ENCODE measurements at regions not wholly inside any gene's neighbourhood (a gene's known extent, or its start where the extent isn't known, plus 50 kb on each side); places are given as distances from the start of the nearest gene placed in this dataset.

DNA sequence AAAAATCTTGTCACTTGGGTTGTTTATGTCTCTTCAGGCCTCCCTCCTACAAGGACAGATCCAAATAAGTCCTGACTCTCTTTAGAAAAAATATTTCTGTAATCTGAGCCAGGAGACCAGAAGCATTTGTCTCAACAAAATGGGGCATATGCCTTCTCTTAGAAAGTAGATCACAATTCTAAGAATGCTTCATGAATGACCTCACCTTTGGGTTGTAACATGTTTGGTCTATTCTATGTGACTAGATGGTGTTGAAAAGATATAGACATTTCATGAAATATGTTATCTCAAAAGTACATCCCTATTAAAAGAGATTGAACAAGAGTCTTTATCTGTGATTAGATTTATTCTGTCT is 159.0 kb upstream of the SETBP1 start:
- DNase-seq = no peak

DNA sequence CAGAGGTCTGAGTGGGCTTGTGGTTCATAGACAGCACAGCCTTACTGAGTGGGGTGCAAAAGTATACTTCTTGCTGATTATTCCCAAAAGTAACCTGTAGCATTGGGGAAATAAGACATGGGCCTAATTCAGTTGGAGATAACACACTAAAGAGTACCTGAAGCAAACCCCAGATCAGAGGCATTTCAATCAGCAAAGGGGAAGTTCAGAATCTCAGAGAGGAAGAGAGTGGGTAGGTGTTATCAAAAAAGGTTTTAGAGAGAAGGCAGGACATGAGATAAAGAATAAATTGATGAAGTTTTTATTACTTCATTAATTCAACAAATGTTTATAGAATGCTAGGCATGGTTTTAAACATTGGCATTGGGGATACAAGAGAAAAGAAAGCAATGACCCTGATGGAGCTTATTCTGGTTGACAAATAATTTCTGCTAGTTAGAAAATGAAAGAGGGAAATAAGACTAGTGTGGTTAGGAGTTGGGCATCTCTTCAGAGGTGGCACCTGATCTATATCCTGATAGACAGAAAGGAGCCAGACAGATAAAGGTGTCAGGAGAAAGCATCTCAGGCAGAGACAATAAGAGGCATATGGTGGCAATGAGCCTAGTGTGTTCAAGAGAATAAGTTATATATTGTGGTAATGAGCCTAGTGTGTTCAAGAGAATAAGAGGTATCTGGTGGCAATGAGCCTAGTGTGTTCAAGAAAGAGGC is 153.8 kb upstream of the SETBP1 start:
- no peak for DNase-seq

DNA sequence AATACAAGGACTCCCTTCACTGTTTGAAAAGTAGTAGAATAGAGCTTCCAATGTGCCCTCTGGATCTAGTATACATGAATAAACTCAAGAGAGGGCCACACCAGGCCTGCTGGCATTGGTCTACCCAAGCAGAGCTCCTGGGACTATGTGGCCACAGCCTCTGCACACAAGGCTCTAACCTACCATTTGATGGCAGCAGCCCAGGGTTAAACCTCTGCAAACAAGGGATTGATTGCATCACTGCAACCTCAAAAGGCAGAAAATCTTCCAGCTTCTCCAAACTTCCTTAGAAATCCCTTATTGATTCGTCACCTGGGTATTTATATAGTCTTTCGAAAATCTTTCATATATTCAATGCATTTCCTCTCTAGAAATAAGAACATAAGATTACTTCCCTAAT is 147.6 kb upstream of the SETBP1 start:
- DNase-seq = no peak

DNA sequence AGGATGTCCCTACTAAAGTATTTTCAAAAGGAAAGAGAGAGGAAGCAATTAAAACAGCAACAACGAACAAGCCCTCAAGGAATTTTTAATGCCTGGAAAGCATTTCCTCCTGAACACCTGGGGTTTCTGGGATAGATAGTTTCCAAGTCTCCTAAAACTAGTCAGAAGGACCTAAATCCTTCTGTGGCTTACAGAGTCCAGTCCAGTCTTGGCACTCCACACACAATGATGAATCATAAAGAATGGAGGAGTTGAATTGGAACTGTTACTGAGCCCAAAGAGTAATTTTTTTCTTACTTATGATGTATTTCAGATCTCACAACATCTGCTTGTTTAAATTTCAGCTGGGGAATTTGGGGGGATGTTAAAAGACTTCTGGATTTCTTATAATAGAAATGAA is 144.6 kb upstream of the SETBP1 start:
- DNase-seq = no peak

DNA sequence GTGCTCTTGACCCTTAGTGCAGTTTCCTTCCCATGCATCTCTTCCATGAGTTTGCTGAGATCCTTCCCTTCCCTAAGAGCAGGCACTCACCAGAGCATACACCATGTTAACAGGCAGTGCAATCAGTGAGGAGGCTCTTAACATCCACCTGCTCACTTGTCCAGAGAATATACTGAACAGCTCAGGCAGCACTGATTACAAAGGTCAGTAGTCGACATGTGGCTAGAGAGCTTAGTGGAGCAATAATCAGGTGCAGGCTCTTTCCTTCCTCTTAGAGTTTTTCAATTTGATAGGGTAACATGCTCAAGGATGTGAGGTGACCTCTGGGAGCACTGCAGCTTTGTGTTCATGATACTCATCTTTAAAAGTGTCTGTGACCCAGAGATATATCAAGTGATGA is 144.1 kb upstream of the SETBP1 start:
- no peak for DNase-seq

DNA sequence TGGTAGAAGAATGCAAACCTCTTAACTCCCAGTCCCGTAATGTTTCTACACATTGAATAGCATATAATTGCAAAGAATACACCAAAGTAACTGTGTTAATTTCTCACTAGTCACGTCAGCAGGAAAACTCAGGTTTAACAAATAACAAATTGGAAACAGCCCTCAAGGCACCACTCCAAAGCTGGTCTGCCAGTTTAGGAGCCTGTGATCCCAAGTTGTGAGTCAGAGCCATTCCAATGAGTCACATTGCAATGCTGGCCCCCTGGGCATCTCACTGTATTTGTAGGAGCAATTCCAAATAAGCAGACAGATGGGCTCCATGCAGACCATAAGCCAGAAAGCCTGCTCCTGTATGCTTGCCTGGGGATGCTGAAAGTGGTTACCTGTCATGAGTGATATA is 143.2 kb upstream of the SETBP1 start:
- no peak for DNase-seq

DNA sequence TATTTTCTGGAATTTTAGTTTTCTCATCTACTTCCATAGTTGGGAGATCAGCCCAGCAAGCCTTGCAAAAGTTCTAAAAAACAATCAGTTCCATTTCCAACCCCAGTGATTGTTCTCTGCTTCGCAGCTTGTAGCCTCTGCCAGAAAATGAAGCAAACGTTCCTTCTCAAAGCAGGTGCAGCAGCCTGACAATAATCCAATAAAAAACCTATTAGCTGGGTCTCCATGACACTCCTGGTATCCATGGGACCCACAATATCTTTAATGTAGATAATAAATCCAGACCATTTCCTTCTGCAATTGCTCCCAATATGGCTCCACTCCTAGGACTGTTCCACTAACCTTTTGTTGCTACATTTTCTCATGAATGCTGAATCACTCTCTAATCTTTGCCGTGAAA is 140.8 kb upstream of the SETBP1 start:
- no peak for DNase-seq

DNA sequence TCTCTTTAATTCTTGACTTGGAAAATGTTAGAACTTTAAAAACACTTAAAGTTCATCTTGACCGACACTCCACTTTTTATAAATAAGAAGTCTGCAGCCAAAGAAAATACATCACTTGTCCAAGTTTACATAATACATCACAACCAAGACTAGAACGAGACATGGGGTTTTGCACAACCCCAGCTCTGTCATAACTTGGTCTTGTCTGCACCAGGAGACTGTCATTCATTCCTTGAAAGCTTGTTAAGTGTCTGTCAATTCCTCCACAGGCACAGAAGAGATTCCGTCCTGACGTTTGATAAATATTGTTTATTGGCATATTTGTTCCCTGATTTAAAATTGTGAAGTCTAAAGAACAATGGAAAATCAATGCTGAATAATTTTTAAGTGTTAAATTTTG is 139.5 kb upstream of the SETBP1 start:
- no peak for DNase-seq

DNA sequence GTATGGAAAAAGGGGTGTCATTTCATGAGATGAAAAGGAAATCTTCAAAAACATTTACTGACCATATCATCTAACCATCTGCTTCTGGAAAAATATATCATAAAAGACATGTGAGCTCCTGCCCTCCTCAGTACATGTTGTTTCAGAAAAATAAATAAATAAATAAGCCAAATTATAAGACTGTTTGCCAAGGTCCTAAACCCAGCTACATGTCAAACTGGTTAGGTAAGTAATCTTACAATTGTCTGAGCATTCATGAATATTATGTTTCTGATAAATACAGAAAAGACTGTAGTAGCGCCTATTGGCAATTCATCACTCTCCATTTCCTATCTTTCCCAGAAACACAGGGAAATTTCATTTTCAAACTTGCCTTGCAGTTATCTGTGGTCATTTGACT is 138.9 kb upstream of the SETBP1 start:
- no peak for DNase-seq

DNA sequence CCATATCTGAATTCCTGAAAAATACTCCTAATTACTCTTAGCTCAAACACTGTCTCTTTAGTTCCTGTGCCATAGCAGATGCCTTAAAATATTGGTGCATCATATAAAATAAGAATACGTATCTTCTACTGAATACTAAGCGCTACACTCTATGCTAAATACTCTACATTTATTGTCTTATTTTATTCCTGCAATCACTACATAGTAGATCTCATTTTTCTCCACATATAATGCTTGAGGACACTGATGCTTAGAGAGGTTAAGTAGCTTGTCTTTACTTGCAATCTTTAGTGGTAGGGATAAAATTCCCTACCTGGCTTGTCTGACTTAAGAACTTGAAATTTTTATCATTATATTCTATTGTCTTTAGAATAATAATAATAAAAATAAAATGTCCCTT is 137.3 kb upstream of the SETBP1 start:
- no peak for DNase-seq

DNA sequence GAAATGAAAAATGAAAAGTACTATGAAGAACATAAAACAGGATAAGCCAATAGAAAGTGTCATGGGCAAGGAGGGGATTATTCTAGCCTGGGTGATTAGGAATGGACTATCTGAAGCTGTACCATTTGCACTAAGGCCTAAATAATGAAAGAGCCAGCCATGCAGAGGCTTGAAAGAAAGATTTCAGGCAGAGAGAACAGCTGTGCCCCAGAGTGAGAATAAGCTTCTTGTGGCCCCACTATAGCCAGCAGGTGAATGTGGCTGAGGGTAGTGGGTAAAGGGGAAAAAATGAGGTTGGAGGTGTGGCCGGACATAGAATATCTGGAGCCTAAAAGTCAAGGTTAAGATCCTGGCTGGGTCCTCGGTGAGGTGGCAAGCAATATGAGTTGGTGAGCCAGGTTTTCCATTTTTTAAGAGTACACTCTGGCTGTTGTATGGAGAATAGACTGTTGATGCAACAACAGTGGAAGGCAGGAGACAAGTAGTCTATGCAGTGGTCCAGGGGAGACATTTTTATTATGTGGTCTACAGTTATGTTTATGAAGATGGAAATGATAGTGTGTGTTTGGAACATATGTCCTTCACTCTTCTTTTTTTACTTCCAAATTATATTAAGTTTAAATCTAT is 135.2 kb upstream of the SETBP1 start:
- no peak for DNase-seq

DNA sequence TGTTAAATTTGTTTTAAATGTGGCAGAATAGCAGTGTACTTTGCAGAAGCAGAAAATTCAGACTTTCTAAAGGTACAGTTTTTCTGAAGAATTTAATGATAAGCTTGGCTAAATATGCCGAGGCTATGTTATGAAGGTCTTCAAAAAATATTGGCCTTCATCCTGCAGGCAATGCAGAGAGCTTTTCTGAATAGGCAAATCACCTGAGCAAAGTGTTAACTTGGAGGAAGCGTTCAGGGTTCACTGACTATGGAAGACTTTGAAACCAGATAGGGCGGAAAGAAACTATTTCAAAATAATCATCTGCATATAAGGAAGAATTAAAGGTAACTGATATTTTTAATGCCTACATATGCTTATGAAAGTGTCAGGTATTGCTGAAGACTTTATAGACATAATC is 133.7 kb upstream of the SETBP1 start:
- DNase-seq = no peak

DNA sequence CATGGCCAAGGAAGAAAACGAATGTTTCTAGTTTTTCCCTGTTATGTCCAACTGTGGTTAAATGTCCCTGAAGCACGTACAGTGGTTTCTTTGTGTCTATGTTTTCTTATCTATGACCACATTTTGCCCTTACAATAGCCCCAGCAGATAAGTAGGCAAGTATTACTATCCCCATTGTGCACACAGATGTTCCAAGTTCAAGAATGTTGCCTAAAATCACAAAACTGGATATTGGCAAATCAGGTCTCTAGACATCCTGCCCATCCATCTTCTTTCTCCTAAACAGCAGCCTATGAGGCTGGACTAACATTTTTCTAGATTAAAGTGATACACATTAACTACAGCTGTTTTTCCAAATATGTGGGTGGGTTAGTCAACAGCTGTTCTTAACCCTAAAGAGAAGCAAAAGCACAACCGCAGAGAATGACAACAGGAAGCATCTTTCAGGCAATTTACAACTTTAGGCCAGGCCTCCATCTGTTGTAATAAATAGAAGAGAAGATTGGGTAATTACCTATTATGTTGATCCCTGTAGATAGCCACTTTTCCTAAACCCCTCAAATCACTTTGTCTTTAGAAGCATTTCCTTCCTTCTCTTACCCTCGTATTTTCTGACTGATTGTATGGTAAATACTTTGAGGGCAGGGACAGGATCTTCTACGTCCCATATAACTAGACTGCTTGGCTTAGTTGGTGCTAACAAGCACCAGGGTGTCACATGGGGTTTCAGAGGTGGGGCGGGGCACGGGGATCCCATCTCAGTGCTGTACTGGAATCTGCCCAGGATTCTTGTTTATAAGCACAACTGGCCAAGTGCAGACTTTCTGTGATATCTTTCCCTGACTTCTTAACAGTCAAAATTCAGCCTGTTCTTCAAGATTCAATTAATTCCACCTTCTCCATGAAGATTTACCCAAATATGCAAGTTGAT is 132.1 kb upstream of the SETBP1 start:
- DNase-seq = no peak

DNA sequence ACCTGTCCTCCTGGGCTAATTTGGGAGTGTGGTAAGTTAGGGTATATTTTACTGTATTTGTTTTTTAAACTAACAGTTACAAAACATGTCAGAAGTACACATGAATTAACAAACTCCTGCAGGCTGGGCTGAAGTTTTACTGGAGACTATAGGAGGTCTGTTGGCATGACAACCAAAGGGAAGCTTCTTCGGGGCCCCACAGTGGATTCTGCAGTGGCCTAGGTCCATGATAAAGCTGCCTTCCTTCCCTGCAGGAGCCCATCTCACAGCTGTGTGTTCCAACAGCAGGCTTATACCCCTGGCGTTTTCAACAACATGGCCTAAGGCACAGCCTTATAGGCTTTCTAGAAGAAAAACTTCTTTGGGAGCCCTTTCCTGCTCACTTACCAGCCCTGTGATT is 128.0 kb upstream of the SETBP1 start:
- no peak for DNase-seq

DNA sequence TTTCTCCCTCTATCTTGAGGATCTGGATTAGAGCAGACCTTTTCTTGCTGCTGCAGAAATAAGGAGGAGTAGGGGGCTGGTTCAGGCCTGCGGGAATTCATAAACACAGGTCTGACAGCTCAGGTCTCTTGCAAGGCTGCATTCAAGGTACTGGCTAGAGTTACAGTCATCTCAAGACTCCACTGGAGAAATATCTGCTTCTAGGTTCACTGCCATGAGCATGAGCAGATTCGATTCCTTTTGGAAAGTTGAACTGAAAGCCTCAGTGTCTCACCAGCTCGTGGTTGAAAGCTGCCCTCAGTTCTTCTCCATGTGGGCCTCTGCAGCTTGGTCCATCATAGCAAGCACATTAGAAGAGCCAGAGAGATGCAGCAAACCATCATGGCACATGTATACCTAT is 124.4 kb upstream of the SETBP1 start:
- no peak for DNase-seq

DNA sequence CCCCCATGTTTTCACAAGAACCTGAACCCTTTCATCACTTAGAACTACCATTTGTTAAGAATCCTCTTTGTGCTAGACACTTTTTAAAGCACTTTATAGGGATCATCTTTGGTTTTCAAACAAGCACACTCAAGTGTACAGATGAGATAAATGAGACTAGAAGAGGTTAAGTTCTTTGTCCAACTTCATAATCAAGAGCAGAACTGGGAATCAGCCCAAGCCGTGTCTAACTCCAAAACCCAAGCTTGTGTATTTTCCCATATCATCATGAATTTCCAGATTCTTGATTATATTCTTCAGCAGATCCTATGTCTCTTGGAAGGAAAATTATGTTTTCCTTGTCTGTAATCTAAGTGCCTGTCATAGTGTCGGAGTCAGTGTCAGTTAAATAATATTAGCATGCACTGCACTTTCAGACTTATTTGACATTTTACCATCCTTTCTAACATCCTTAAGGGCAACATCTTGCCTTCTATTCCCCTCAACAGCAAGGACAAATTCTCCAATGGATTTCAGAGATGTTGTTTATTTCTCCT is 123.0 kb upstream of the SETBP1 start:
- DNase-seq = no peak

DNA sequence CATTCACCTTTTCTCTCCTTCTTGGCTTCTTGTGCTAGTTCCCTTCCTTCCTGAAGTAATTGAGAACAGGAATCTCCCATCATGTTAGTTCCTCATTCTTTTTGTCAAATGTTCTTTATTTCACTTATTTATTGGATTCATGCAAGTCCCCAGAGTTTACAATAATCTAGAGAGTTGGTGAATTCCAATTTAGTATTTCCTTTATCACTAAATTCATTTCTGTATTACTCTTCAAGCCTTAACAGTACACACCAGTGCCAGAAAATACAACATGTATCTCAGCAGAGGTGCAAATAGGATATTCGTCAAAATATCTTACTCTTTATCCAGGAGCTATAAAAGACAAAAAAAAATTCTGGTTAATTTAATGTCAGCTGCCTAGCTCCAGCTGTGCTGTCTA is 121.9 kb upstream of the SETBP1 start:
- no peak for DNase-seq

DNA sequence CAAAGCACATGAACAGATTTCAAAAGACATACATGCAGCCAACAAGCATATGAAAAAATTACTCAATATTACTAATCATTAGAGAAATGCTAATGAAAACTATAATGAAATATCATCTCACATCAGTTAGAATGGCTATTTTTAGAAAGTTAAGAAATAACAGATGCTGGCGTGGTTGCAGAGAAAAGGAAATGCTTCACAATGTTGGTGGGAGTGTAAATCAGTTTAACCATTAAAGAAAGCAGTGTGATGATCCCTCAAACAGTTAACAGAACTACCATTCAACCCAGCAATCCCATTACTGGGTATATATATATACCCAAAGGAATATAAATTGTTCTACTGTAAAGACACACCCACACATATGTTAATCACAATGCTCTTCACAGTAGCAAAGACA is 117.7 kb upstream of the SETBP1 start:
- no peak for DNase-seq

DNA sequence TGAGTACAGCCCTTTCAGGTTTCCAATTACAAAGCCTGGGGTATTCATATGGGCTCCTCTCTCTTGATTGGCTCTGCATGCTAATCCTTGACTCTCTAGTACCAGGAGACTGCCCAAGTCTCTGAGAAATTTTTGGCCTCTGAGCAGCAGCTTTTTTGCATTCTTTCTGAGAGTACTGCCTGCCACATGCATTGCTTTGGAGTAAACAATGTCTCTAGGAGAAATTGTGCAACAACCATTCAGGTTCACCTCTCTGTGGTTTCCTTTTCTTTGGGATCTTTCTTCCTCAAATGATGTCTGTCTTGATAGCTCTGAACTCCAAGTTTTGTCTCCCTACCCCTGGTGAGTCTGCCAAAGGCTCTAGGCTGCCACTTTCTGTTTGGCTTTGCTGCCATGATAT is 115.8 kb upstream of the SETBP1 start:
- DNase-seq = no peak

DNA sequence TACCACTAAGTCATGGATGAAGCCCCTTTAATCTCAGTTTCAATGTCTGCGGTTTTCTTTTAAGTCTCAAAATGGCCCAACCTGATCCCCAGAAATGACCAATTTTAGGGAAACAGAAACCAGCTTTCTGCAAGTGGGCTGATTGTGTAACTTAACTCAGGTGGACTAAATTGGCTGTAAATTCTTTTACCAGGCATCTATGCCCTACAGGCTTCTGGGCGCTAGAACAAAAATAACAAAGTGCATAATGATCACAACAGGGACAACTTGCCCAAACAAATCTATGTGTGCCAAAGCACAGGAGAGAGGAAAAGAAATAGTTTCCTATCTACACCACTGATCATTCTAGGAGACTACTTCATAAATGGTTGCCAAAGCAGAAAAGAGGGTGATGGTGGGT is 112.3 kb upstream of the SETBP1 start:
- DNase-seq = no peak

DNA sequence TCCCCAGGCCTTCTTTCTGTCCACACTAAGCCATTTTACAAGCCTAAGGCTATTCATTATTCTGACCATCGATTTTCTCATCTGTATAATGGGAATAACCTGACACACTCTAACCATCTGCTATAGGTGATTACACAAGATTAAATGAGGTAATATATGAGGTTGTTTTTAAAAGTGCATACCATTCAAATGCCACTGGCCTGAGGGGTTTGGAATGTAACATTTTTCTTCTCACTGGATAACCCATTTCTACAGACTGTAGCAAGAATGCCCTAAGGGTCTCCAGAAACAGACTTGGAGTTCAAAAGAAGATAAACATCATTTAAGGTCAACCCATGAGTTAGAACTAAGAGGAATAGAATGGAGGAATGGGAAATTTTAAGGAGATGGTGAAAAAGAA is 111.7 kb upstream of the SETBP1 start:
- DNase-seq = no peak

DNA sequence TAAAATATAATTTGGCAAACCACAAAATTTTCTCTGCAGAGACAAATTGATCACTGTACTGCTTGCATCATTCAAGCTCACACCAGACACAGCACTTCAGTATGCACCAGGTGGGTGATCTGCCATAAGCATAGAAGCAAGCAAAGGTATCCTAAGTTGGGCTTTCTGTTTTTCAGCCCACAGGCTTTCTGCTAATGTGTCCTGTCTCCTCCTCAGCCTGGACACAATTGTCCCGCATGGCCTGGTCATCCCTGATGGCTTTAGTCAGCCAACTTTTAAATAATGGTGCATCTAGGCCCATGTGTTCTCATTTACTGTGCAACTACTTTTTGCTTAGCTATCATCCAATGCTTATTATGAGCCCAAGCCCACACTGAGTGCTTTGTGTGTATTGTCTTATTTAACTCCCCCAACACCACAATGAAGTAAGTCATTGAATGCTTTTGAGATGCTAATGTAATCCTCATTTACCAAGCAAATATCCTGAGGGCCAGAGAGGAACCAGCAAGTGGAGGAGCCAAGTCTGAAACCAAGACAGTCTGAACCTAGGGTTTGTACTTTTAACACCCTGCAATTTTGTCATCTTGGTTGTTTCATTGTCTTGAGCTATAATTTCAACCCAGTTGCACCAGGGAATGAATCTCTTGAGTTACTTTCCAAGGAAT is 111.2 kb upstream of the SETBP1 start:
- no peak for DNase-seq

DNA sequence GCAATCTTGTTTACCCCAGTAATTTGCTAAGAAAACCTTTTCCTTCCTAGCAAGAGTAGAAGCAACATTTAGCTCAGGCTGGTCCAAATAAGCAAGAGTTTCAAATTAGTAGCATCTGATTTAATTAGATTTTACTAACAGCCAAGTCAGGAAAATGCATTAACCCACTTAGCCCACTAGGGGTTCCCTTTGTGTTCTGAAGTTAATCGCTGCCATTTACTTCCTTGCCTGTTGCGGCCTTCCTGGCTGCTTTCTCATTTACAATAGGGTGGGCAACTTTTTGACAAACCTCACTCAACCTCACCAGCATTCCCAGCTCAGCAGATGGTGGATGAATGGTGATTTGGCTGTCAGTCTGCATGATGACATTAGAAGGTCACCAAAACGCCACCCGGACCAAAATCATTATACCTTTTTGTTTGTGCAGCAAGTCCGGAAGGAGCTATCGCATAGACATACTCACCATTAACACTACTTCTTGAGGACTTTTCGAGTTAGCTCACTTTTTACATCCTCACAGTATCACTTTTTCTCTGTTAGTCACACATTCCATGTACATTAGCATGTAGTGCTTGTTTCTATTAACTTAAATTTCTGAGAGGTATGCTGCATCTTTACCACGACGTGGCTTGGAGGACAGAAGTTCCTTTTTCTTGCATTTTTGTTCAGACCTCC is 101.5 kb upstream of the SETBP1 start:
- DNase-seq = no peak
